ENCODE measurements at regions not wholly inside any gene's neighbourhood (a gene's known extent, or its start where the extent isn't known, plus 50 kb on each side); places are given as distances from the start of the nearest gene placed in this dataset.

- no peak overlapping the region for H3K9ac ChIP-seq (ENCODE audit: low read length in 3 of 3)
- no peaks in the 10 kb centered on the region for H3K9me3 ChIP-seq (ENCODE audit: control insufficient read depth in 2 of 3, insufficient read depth in 1 of 3, low read length in 3 of 3)
- no peaks in the 10 kb centered on the region for H3K4me1 ChIP-seq (ENCODE audit: control insufficient read depth in 2 of 3, insufficient read depth in 2 of 3, low read depth in 1 of 3, low read length in 3 of 3)
- no peak overlapping the region for H3K4me3 ChIP-seq (ENCODE audit: low read length in 3 of 3)
- no peak for DNase-seq
- no peak for FAIRE-seq
- no peaks in the 10 kb centered on the region for H3K27me3 ChIP-seq (ENCODE audit: control insufficient read depth, insufficient read depth, low read length)
- intact Hi-C loops (cut with DNase I): no loop called here
- H3K27ac ChIP-seq (ENCODE audit: low read depth in 2 of 2, low read length in 2 of 2): no peak overlapping the region
- TF ChIP-seq CTCF (IDR thresholded peaks at IDR 0.05; ENCODE audit: borderline replicate concordance, extremely low read depth, insufficient read depth): no peak
- H3K36me3 ChIP-seq (ENCODE audit: control insufficient read depth in 2 of 3, insufficient read depth in 3 of 3, low read length in 3 of 3): no peaks in the 10 kb centered on the region
These were observed 391.6 kb upstream of the FKBP1C start for GRCh38 chr6:62819640-62820039.

- intact Hi-C loops (cut with DNase I): no loop called here
These were observed 402.5 kb upstream of the FKBP1C start for GRCh38 chr6:62808565-62809293.

GRCh38 chr6:62805431-62805830 is 405.8 kb upstream of the FKBP1C start:
- no peak overlapping the region for H3K9ac ChIP-seq (ENCODE audit: low read length in 3 of 3)
- FAIRE-seq (no peak), DNase-seq (peak in 2 of 5 donors; percentile 12 to 26)
- no peak overlapping the region for H3K4me3 ChIP-seq (ENCODE audit: low read length in 3 of 3)
- intact Hi-C loops (cut with DNase I): no loop called here
- TF ChIP-seq CTCF (IDR thresholded peaks at IDR 0.05; ENCODE audit: borderline replicate concordance, extremely low read depth, insufficient read depth): no peak
- no peaks in the 10 kb centered on the region for H3K27me3 ChIP-seq (ENCODE audit: control insufficient read depth, insufficient read depth, low read length)
- H3K9me3 ChIP-seq (ENCODE audit: control insufficient read depth in 2 of 3, insufficient read depth in 1 of 3, low read length in 3 of 3): no peaks in the 10 kb centered on the region
- no peak overlapping the region for H3K27ac ChIP-seq (ENCODE audit: low read depth in 2 of 2, low read length in 2 of 2)
- no peaks in the 10 kb centered on the region for H3K36me3 ChIP-seq (ENCODE audit: control insufficient read depth in 2 of 3, insufficient read depth in 3 of 3, low read length in 3 of 3)
- H3K4me1 ChIP-seq (ENCODE audit: control insufficient read depth in 2 of 3, insufficient read depth in 2 of 3, low read depth in 1 of 3, low read length in 3 of 3): no peaks in the 10 kb centered on the region

More at GRCh38 chr6:62808565-62809293, 402.5 kb upstream of the FKBP1C start:
- no peak overlapping the region for H3K9ac ChIP-seq (ENCODE audit: low read length in 3 of 3)
- DNase-seq: no peak
- H3K4me3 ChIP-seq (ENCODE audit: low read length in 3 of 3): no peak overlapping the region
- no peak for TF ChIP-seq CTCF (IDR thresholded peaks at IDR 0.05; ENCODE audit: borderline replicate concordance, extremely low read depth, insufficient read depth)
- no peaks in the 10 kb centered on the region for H3K27me3 ChIP-seq (ENCODE audit: control insufficient read depth, insufficient read depth, low read length)
- no peaks in the 10 kb centered on the region for H3K9me3 ChIP-seq (ENCODE audit: control insufficient read depth in 2 of 3, insufficient read depth in 1 of 3, low read length in 3 of 3)
- H3K36me3 ChIP-seq (ENCODE audit: control insufficient read depth in 2 of 3, insufficient read depth in 3 of 3, low read length in 3 of 3): no peaks in the 10 kb centered on the region
- no peak overlapping the region for H3K27ac ChIP-seq (ENCODE audit: low read depth in 2 of 2, low read length in 2 of 2)
- H3K4me1 ChIP-seq (ENCODE audit: control insufficient read depth in 2 of 3, insufficient read depth in 2 of 3, low read depth in 1 of 3, low read length in 3 of 3): no peaks in the 10 kb centered on the region
- FAIRE-seq: no peak
